GM12878 (cell line): ENCODE measurements at regions not wholly inside any gene's neighbourhood (a gene's known extent, or its start where the extent isn't known, plus 50 kb on each side); places are given as distances from the start of the nearest gene placed in this dataset.

Experiments
- ATAC-seq: fragments of 200-7000 bp; cut with Tn5 transposase; 3 replicates; pipeline ENCODE4 v1.9.1; 2020; ENCODE audit warnings: mild to moderate bottlenecking, moderate library complexity
- BruUV-seq: library from RNA; stranded (reverse); fragments of 400-500 nt; replicated peaks from 2 replicates; lab custom pipeline; 2021; lab: Mats Ljungman, UMichigan
- CTCF ChIA-PET: fragments of 300-600 bp; sonication (Branson Sonifier 250); formaldehyde crosslinking; extraction: SDS; loops from one replicate; lab custom pipeline; 2021; ENCODE audit warnings: inconsistent platforms; lab: Yijun Ruan, JAX
- POLR2A ChIA-PET: fragments of 350-600 bp; formaldehyde crosslinking; extraction: SDS; loops from one replicate; lab custom pipeline; 2021; ENCODE audit warnings: inconsistent platforms; lab: Charles Lee
- RAD21 ChIA-PET: fragments of 300-600 bp; sonication (Branson Sonifier 250); formaldehyde crosslinking; loops from one replicate; lab custom pipeline; 2023; ENCODE audit warnings: antibody characterized with exemption; ENCODE audit not compliant: unreplicated experiment; lab: Charles Lee
- SMC1A ChIA-PET: fragments of 300-600 bp; sonication (Branson Sonifier 250); formaldehyde crosslinking; loops from one replicate; lab custom pipeline; 2023; ENCODE audit not compliant: unreplicated experiment, uncharacterized antibody; lab: Charles Lee
- DNase-seq: peaks from one replicate; pipeline ENCODE4 v3.0.0-alpha.2; 2011; ENCODE audit warnings: low read depth, low spot score
- FAIRE-seq: peaks from 3 replicates; lab custom pipeline; 2011; peaks lifted over from hg19 to GRCh38; lab: Jason Lieb, UNC
- H2AFZ ChIP-seq: 2 replicates; pipeline ENCODE4 v1.6.0; 2011; ENCODE audit warnings: low read depth, low read length, control low read depth; ENCODE audit not compliant: control insufficient read depth
- H3K27ac ChIP-seq: 2 replicates; pipeline ENCODE4 v1.5.1; 2011; ENCODE audit warnings: control low read depth; ENCODE audit not compliant: control insufficient read depth, insufficient read depth
- H3K27me3 ChIP-seq, 2 experiments: replicated peaks in 1 of 2; 2 replicates each; pipeline versions ENCODE4 v1.6.0 to v1.6.1; 2011; ENCODE audit warnings: low read length in 1 of 2; ENCODE audit not compliant: control insufficient read depth in 2 of 2, insufficient read depth in 2 of 2
- H3K36me3 ChIP-seq, 2 experiments: 2 replicates each; pipeline ENCODE4 v1.5.1; 2011; ENCODE audit warnings: low read length in 1 of 2; ENCODE audit not compliant: control insufficient read depth in 2 of 2, insufficient read depth in 2 of 2
- H3K4me1 ChIP-seq: 2 replicates; pipeline ENCODE4 v1.6.1; 2011; ENCODE audit warnings: mild to moderate bottlenecking, low read length, moderate library complexity, mixed read lengths; ENCODE audit not compliant: control insufficient read depth, insufficient read depth
- H3K4me2 ChIP-seq: 2 replicates; pipeline ENCODE4 v1.6.0; 2011; ENCODE audit warnings: control low read depth; ENCODE audit not compliant: control insufficient read depth, insufficient read depth
- H3K4me3 ChIP-seq: fragments of 200-600 bp; sonication (generic); 2 replicates; pipeline ENCODE4 v1.5.1; 2016
- H3K79me2 ChIP-seq: 2 replicates; pipeline ENCODE4 v1.6.0; 2011; ENCODE audit warnings: low read length; ENCODE audit not compliant: control insufficient read depth, insufficient read depth
- H3K9ac ChIP-seq: 2 replicates; pipeline ENCODE4 v1.8.0; 2011; ENCODE audit warnings: low read length, control low read depth, mixed read lengths; ENCODE audit not compliant: control insufficient read depth, insufficient read depth
- H3K9me3 ChIP-seq: replicated peaks from 3 replicates; pipeline ENCODE4 v1.5.1; 2011; ENCODE audit warnings: mild to moderate bottlenecking, low read length; ENCODE audit not compliant: control insufficient read depth, insufficient read depth
- H4K20me1 ChIP-seq: 2 replicates; pipeline ENCODE4 v1.6.0; 2011; ENCODE audit not compliant: control insufficient read depth, insufficient read depth
- EZH2 ChIP-seq: IDR thresholded peaks from 2 replicates; pipeline ENCODE4 v1.6.1; 2012; ENCODE audit warnings: low read depth, mild to moderate bottlenecking, control low read depth, inconsistent platforms, low read length, borderline replicate concordance; ENCODE audit not compliant: control insufficient read depth
- NFIC ChIP-seq: IDR thresholded peaks from 2 replicates; pipeline ENCODE4 v1.6.1; 2012; ENCODE audit warnings: low read depth, mild to moderate bottlenecking, inconsistent platforms, low read length, moderate library complexity
- POLR2AphosphoS5 ChIP-seq: IDR thresholded peaks from 2 replicates; pipeline ENCODE4 v1.6.1; 2011; ENCODE audit warnings: mild to moderate bottlenecking, low read length, inconsistent platforms
- RB1 ChIP-seq: fragments of 450-650 bp; formaldehyde crosslinking; IDR thresholded peaks from 2 replicates; pipeline ENCODE4 v1.6.1; 2017; ENCODE audit warnings: mild to moderate bottlenecking, borderline replicate concordance
- RFX5 ChIP-seq: IDR thresholded peaks from 2 replicates; pipeline ENCODE4 v1.6.1; 2011; ENCODE audit warnings: low read depth, low read length, improper control_type of control experiment
- SREBF2 ChIP-seq: IDR thresholded peaks from 2 replicates; pipeline ENCODE4 v1.6.1; 2012; ENCODE audit warnings: mild to moderate bottlenecking, low read length
- STAT1 ChIP-seq: fragments of 450-650 bp; conservative IDR thresholded peaks from 2 replicates; pipeline ENCODE4 v1.6.1; 2014; ENCODE audit warnings: antibody characterized with exemption, mild to moderate bottlenecking
- SUPT20H ChIP-seq: IDR thresholded peaks from 2 replicates; pipeline ENCODE4 v1.6.1; 2011; ENCODE audit warnings: low read depth, mild to moderate bottlenecking, low read length, moderate library complexity, borderline replicate concordance; ENCODE audit not compliant: control insufficient read depth
- ZNF384 ChIP-seq: IDR thresholded peaks from 2 replicates; pipeline ENCODE4 v1.6.1; 2012; ENCODE audit warnings: low read depth, mild to moderate bottlenecking, low read length, improper control_type of control experiment, borderline replicate concordance
- in situ Hi-C: fragments of 300-500 bp; cut with MboI; formaldehyde crosslinking; loops from 9 replicates; pipeline ENCODE4 v1.14.3; 2018; ENCODE audit warnings: mixed read lengths
- intact Hi-C: fragments of 100-400 bp; cut with micrococcal nuclease; formaldehyde crosslinking; loops from one replicate; pipeline ENCODE4 v1.14.2; 2022; ENCODE audit not compliant: unreplicated experiment
- TF ChIP-seq, protein P1 (sequence below): fragments of 450-650 bp; IDR thresholded peaks from 2 replicates; pipeline ENCODE4 v1.6.1; 2014; ENCODE audit warnings: mild to moderate bottlenecking
- TF ChIP-seq, protein P2 (sequence below): fragments of 450-650 bp; formaldehyde crosslinking; IDR thresholded peaks from 2 replicates; pipeline ENCODE4 v1.4.0; 2020; ENCODE audit warnings: mild to moderate bottlenecking, moderate library complexity

DNA sequence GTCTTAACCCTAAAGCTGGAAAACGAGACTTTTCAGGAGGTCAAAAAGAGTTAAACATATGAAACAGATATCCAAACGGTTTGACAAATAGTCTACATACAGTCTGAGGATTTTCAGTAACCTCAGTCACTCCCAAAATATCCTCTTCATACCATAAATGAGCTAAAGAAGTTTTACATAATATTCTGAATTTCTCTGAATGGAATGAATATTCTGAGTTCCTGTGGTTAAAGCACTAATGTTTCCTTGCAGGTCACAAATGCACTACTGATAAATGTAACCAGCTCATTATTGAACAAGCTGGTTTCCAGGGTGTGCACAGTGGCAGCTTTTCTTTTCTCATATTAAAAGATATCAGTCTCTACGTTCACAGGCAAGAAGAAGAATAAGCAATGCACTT lies 137.4 kb upstream of the POU1F1 start (continued):
- TF ChIP-seq, protein P1, sequence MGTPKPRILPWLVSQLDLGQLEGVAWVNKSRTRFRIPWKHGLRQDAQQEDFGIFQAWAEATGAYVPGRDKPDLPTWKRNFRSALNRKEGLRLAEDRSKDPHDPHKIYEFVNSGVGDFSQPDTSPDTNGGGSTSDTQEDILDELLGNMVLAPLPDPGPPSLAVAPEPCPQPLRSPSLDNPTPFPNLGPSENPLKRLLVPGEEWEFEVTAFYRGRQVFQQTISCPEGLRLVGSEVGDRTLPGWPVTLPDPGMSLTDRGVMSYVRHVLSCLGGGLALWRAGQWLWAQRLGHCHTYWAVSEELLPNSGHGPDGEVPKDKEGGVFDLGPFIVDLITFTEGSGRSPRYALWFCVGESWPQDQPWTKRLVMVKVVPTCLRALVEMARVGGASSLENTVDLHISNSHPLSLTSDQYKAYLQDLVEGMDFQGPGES, result no peak
- no peak for TF ChIP-seq RFX5
- TF ChIP-seq SUPT20H, result no peak
- TF ChIP-seq, all 136 proteins: peak for 0

DNA sequence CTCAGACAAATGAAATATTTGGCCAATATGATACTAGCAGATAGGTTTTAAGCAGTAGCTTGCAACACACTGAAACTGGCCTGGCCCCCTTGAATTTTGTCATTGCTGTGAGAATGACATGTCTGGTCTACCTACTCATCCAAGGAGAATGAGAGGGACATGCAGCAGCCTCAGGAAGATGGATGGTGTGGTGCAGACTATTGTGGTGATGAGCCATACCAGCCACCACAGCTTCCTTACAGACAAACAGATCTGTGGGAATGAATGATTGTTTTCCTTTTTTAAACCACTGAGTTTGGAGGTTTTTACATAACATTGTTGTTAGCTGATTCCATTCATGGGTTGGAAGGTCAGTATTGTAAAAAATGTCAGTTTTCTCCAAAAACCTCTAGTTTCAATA lies 133.7 kb upstream of the POU1F1 start:
- ChIA-PET SMC1A (no interaction called here), POLR2A (no interaction called here)
- in situ Hi-C loops, result no loop called here

More for the DNA sequence above, 133.7 kb upstream of the POU1F1 start:
- ATAC-seq (no peak), FAIRE-seq (no peak), DNase-seq (no peak)
- intact Hi-C loops, result no loop called here
- H3K4me3 ChIP-seq, result no peak overlapping the region
- H3K36me3 ChIP-seq, result no peaks in the 10 kb centered on the region
- H3K4me2 ChIP-seq, result no peak overlapping the region
- ChIA-PET CTCF (no interaction called here), RAD21 (no interaction called here)
- no peak overlapping the region for H3K9ac ChIP-seq
- H3K4me1 ChIP-seq, result no peaks in the 10 kb centered on the region
- no peaks in the 10 kb centered on the region for H3K79me2 ChIP-seq
- H3K27ac ChIP-seq, result no peak overlapping the region
- H4K20me1 ChIP-seq, result no peaks in the 10 kb centered on the region
- TF ChIP-seq SREBF2 (no peak), NFIC (no peak), EZH2 (no peak), POLR2AphosphoS5 (no peak), STAT1 (no peak), RB1 (no peak), ZNF384 (no peak)
- TF ChIP-seq, protein P2, sequence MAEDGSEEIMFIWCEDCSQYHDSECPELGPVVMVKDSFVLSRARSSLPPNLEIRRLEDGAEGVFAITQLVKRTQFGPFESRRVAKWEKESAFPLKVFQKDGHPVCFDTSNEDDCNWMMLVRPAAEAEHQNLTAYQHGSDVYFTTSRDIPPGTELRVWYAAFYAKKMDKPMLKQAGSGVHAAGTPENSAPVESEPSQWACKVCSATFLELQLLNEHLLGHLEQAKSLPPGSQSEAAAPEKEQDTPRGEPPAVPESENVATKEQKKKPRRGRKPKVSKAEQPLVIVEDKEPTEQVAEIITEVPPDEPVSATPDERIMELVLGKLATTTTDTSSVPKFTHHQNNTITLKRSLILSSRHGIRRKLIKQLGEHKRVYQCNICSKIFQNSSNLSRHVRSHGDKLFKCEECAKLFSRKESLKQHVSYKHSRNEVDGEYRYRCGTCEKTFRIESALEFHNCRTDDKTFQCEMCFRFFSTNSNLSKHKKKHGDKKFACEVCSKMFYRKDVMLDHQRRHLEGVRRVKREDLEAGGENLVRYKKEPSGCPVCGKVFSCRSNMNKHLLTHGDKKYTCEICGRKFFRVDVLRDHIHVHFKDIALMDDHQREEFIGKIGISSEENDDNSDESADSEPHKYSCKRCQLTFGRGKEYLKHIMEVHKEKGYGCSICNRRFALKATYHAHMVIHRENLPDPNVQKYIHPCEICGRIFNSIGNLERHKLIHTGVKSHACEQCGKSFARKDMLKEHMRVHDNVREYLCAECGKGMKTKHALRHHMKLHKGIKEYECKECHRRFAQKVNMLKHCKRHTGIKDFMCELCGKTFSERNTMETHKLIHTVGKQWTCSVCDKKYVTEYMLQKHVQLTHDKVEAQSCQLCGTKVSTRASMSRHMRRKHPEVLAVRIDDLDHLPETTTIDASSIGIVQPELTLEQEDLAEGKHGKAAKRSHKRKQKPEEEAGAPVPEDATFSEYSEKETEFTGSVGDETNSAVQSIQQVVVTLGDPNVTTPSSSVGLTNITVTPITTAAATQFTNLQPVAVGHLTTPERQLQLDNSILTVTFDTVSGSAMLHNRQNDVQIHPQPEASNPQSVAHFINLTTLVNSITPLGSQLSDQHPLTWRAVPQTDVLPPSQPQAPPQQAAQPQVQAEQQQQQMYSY (CRISPR knock-in tag), result no peak
- no TSS peak for BruUV-seq
- no peak overlapping the region for H2AFZ ChIP-seq
- H3K27me3 ChIP-seq, result no peaks in the 10 kb centered on the region
- H3K9me3 ChIP-seq, result no peaks in the 10 kb centered on the region
